ENCODE measurements at regions not wholly inside any gene's neighbourhood (a gene's known extent, or its start where the extent isn't known, plus 50 kb on each side); places are given as distances from the start of the nearest gene placed in this dataset.

GRCh38 chr20:48262955-48263354 is 477.7 kb upstream of the SULF2 start:
- TF ChIP-seq, protein P1, sequence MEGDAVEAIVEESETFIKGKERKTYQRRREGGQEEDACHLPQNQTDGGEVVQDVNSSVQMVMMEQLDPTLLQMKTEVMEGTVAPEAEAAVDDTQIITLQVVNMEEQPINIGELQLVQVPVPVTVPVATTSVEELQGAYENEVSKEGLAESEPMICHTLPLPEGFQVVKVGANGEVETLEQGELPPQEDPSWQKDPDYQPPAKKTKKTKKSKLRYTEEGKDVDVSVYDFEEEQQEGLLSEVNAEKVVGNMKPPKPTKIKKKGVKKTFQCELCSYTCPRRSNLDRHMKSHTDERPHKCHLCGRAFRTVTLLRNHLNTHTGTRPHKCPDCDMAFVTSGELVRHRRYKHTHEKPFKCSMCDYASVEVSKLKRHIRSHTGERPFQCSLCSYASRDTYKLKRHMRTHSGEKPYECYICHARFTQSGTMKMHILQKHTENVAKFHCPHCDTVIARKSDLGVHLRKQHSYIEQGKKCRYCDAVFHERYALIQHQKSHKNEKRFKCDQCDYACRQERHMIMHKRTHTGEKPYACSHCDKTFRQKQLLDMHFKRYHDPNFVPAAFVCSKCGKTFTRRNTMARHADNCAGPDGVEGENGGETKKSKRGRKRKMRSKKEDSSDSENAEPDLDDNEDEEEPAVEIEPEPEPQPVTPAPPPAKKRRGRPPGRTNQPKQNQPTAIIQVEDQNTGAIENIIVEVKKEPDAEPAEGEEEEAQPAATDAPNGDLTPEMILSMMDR (IDR thresholded peaks at IDR 0.05), result no peak

- TF ChIP-seq, protein P1 (IDR thresholded peaks at IDR 0.05), result no peak
Measured at GRCh38 chr20:48262466-48262865, 477.2 kb upstream of the SULF2 start.

GRCh38 chr20:48261398-48261910 is 476.2 kb upstream of the SULF2 start:
- TF ChIP-seq, protein P1 (IDR thresholded peaks at IDR 0.05), result no peak

DNA sequence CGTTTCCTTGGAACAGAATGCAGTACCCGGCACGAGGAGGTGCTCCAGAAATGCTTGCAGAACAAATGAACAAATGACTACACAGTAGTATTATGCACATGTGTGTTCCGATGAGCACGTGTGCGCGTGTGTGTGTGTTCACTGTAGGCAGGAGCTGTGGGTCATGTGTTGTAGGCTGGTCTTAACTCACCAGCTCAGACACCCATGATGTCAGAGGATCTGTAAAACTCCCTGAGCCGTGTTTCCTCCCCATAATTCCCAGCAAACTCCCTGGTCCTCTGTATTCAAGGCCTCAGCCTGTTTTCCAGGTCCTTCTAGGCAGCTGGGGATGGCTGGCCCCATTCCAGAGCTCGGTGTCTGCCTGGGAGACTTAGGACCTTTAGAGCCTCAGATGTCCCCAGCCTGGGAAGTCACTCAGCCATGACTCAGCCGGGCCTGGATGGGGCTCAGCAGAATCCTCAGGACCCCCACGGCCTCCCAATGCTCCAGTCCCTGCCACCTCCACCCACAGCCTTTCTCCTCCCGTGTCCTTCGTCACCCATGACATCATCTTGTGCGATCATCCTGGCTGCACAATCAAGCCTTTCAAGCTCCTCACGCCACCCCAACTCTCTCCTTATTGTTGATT is 475.0 kb upstream of the SULF2 start:
- TF ChIP-seq, protein P1 (IDR thresholded peaks at IDR 0.05), result no peak

- TF ChIP-seq, protein P1 (IDR thresholded peaks at IDR 0.05), result no peak
Measured at GRCh38 chr20:48259456-48259855, 474.2 kb upstream of the SULF2 start.

GRCh38 chr20:48257833-48258232 is 472.6 kb upstream of the SULF2 start:
- TF ChIP-seq, protein P1 (IDR thresholded peaks at IDR 0.05), result no peak

DNA sequence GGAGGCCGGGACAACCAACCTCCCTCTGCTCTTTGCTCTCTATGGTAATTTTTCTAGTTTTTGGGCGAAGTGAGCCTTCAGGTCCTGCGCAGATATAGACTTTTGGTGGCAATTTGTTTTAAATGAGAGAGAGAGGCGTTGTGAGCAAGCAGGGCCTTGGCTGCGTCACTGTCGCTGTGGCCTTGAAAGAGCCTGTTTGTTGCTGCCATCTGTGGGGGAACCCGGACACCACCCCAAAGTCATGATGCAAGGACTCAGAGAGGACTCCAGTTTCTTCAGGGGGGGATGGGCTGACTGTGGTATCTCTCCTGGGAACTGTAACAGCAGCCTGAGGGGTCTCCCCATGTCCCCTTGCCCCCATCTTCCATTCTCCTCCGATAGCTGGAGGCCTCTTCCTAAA is 462.7 kb upstream of the SULF2 start:
- TF ChIP-seq, protein P1 (IDR thresholded peaks at IDR 0.05), result no peak
